ENCODE measurements at regions not wholly inside any gene's neighbourhood (a gene's known extent, or its start where the extent isn't known, plus 50 kb on each side); places are given as distances from the start of the nearest gene placed in this dataset.

GRCh38 chr14:56975521-56975920 lies 165.2 kb upstream of the OTX2 start:
- TF ChIP-seq POLR2A (IDR thresholded peaks at IDR 0.05) = no peak
- TF ChIP-seq, protein P1, sequence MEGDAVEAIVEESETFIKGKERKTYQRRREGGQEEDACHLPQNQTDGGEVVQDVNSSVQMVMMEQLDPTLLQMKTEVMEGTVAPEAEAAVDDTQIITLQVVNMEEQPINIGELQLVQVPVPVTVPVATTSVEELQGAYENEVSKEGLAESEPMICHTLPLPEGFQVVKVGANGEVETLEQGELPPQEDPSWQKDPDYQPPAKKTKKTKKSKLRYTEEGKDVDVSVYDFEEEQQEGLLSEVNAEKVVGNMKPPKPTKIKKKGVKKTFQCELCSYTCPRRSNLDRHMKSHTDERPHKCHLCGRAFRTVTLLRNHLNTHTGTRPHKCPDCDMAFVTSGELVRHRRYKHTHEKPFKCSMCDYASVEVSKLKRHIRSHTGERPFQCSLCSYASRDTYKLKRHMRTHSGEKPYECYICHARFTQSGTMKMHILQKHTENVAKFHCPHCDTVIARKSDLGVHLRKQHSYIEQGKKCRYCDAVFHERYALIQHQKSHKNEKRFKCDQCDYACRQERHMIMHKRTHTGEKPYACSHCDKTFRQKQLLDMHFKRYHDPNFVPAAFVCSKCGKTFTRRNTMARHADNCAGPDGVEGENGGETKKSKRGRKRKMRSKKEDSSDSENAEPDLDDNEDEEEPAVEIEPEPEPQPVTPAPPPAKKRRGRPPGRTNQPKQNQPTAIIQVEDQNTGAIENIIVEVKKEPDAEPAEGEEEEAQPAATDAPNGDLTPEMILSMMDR (IDR thresholded peaks at IDR 0.05) = no peak
- intact Hi-C loops (cut with DNase I) = no loop called here
- Histone ChIP-seq H3K4me3 (replicated peaks in 1 of 3) (no peak overlapping the region), H3K27ac (no peak overlapping the region), H3K27me3 (no peaks in the 10 kb centered on the region), H3K36me3 (no peaks in the 10 kb centered on the region), H3K4me1 (peaks cover 12 to 14% of the 10 kb centered on the region in 2 donors), H3K9me3 (no peaks in the 10 kb centered on the region)
- WGBS, 2 donors = 94% methylated on average over 4 of the region's 4 CpGs
- no peak for DNase-seq

- Histone ChIP-seq H3K9me3 (no peaks in the 10 kb centered on the region), H3K36me3 (no peaks in the 10 kb centered on the region), H3K4me1 (no peaks in the 10 kb centered on the region), H3K4me3 (replicated peaks in 1 of 3) (no peak overlapping the region), H3K27ac (no peak overlapping the region), H3K27me3 (no peaks in the 10 kb centered on the region)
- TF ChIP-seq, protein P1 (IDR thresholded peaks at IDR 0.05) = no peak
- no peak for TF ChIP-seq POLR2A (IDR thresholded peaks at IDR 0.05)
- no peak for DNase-seq
- intact Hi-C loops (cut with DNase I) = no loop called here
Observed at GRCh38 chr14:56972948-56973347, 162.7 kb upstream of the OTX2 start.

DNA sequence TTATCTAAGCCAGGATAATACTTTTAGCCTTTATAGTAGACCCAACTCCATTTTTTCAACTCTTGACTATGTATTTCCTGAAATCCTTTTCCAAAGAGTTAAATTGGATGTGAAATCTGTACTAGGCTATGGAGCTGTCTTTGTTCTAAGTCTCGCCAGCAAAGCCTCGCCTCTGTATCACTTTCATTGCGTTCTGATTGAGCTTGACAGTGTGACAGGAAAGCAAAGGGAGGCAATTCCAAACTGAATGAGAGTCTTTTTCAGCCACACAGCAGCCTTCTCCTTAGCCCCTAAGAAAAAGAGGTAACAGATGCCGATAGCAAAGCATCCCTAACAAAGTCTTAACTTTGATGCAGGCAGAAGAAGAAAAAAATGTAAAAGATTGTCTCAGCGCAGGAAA lies 154.6 kb upstream of the OTX2 start:
- 69 to 71% methylated on average over 5 of the region's 5 CpGs for WGBS, 2 donors
- Histone ChIP-seq H3K27ac (no peak overlapping the region), H3K4me3 (replicated peaks in 1 of 3) (no peak overlapping the region), H3K9me3 (no peaks in the 10 kb centered on the region), H3K4me1 (no peaks in the 10 kb centered on the region), H3K36me3 (no peaks in the 10 kb centered on the region), H3K27me3 (no peaks in the 10 kb centered on the region)
- DNase-seq = no peak
- intact Hi-C loops (cut with DNase I) = no loop called here
- TF ChIP-seq, protein P1 (IDR thresholded peaks at IDR 0.05) = no peak
- no peak for TF ChIP-seq POLR2A (IDR thresholded peaks at IDR 0.05)

DNA sequence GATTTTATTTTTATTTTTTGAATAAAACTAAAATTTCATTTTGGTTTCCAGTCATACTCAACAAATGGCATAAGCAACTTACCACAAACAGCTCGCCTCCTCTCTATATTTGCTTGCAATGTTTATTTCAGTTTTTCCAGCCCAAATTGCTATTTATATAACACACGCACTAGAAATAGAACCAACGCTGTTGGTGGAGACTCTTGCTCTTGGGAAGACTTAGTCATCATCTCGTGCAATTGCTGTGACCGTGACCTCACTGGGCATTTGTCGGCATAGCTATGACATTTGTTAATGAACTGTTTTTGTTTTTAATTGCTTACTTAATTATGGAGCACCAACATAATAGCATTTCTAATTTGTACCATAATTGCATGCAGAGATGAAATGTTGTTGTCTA lies 153.1 kb upstream of the OTX2 start:
- WGBS, 2 donors = 80 to 84% methylated on average over 6 of the region's 6 CpGs
- Histone ChIP-seq H3K9me3 (no peaks in the 10 kb centered on the region), H3K4me3 (replicated peaks in 1 of 3) (no peak overlapping the region), H3K36me3 (no peaks in the 10 kb centered on the region), H3K27ac (no peak overlapping the region), H3K27me3 (no peaks in the 10 kb centered on the region), H3K4me1 (no peaks in the 10 kb centered on the region)
- TF ChIP-seq, protein P1 (IDR thresholded peaks at IDR 0.05) = no peak
- no peak for TF ChIP-seq POLR2A (IDR thresholded peaks at IDR 0.05)
- intact Hi-C loops (cut with DNase I) = no loop called here
- no peak for DNase-seq

DNA sequence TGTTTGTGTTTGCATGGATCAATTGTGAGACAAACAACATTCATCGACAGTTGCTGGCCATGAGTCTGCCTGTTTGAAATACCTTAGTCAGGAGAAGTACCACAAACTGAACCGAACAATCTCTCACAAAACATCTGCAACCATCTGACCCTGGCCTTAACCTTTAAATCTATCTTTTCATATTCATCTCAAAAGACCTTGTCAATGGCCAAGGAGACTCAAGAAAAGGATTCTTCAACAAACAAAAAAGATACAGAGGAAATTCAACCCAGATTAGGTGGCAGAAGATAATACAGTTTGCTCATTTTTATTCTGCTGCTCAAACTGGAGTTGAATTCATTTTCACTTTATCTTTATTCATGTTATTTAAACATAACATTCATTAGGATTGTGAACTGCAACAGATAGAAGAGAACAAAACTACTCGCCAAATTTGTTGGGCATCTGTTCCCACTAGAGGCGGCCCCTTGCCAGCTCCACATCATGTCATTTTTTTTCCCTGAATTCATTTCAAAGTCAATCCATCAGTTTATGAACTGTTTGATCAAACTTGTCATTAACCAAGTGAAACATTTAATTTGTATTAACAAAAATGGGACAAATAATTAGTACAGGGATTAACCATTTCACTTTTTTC lies 152.3 kb upstream of the OTX2 start:
- 73 to 74% methylated on average over 4 of the region's 4 CpGs for WGBS, 2 donors
- intact Hi-C loops (cut with DNase I) = no loop called here
- H3K27me3 ChIP-seq = no peaks in the 10 kb centered on the region
- DNase-seq = no peak
- no peaks in the 10 kb centered on the region for H3K36me3 ChIP-seq
- H3K4me1 ChIP-seq = no peaks in the 10 kb centered on the region
- TF ChIP-seq, protein P1 (IDR thresholded peaks at IDR 0.05) = no peak
- no peak for TF ChIP-seq POLR2A (IDR thresholded peaks at IDR 0.05)
- H3K9me3 ChIP-seq = no peaks in the 10 kb centered on the region
- no peak overlapping the region for H3K27ac ChIP-seq
- no peak overlapping the region for H3K4me3 ChIP-seq (replicated peaks in 1 of 3)
